ENCODE measurements at regions not wholly inside any gene's neighbourhood (a gene's known extent, or its start where the extent isn't known, plus 50 kb on each side); places are given as distances from the start of the nearest gene placed in this dataset.

DNA sequence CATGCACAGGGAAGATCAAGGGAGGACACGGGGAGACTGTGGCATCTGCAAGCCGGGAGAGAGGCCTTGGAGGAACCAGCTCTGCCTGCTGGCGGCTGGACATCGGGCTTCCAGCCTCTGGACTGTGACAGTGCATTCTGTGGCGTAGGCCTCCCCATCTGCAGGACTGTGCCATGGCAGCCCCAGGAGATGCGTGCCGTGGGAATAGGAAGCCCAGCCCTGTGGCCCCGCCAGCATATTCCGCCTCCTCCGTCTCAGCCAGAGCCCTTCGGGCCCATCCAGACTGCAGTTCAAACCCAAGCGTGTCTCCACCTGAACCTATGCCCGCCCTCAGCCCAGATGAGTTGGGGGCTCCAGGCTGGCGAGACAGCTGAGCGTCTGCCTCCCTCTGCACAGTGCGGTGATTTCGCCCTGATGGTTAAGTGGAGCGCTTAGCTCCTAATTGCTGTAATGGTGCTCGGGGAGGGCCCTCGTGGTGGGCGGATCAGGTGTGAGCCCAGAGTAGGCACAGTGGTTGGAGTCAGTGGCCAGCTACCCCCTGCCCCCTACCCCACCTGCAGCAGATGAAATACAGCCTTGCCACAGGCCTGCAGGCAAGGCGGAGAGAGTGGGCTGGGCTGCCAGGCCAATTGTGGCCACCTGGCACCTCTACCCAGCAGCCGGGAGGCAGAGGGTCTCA is 133.9 kb downstream of the HMX1 start:
- POLR2A ChIA-PET, result no interaction called here
- TF ChIP-seq, protein P1, sequence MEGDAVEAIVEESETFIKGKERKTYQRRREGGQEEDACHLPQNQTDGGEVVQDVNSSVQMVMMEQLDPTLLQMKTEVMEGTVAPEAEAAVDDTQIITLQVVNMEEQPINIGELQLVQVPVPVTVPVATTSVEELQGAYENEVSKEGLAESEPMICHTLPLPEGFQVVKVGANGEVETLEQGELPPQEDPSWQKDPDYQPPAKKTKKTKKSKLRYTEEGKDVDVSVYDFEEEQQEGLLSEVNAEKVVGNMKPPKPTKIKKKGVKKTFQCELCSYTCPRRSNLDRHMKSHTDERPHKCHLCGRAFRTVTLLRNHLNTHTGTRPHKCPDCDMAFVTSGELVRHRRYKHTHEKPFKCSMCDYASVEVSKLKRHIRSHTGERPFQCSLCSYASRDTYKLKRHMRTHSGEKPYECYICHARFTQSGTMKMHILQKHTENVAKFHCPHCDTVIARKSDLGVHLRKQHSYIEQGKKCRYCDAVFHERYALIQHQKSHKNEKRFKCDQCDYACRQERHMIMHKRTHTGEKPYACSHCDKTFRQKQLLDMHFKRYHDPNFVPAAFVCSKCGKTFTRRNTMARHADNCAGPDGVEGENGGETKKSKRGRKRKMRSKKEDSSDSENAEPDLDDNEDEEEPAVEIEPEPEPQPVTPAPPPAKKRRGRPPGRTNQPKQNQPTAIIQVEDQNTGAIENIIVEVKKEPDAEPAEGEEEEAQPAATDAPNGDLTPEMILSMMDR (IDR thresholded peaks at IDR 0.05; ENCODE audit: control extremely low read depth, extremely low read depth, low read depth, missing control alignments), result no peak
- no peak for DNase-seq (ENCODE audit: extremely low spot score)
- CTCF ChIA-PET, result no interaction called here

DNA sequence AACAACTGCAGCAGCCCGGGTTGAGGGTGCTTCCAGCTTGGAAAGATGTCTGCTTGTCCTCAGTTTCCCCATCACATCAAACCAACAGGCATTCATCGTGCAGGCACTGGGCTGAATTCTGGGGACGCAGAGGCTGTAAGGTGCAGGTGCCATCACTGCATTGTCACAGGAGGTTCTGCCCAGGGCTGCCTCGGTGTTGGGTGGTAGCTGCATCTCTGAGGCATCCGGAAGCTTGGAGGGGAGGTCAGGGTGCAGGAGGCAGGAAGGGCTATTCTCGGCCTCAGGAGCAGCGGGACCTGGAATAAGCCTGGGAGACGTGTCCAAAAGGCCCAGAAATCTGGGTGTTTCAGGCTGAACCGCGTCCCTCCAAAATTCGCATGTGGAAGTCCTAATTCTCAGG is 134.6 kb downstream of the HMX1 start:
- ChIA-PET CTCF (no interaction called here), POLR2A (no interaction called here)
- TF ChIP-seq, protein P1 (IDR thresholded peaks at IDR 0.05; ENCODE audit: control extremely low read depth, extremely low read depth, low read depth, missing control alignments), result no peak
- no peak for DNase-seq (ENCODE audit: extremely low spot score)

DNA sequence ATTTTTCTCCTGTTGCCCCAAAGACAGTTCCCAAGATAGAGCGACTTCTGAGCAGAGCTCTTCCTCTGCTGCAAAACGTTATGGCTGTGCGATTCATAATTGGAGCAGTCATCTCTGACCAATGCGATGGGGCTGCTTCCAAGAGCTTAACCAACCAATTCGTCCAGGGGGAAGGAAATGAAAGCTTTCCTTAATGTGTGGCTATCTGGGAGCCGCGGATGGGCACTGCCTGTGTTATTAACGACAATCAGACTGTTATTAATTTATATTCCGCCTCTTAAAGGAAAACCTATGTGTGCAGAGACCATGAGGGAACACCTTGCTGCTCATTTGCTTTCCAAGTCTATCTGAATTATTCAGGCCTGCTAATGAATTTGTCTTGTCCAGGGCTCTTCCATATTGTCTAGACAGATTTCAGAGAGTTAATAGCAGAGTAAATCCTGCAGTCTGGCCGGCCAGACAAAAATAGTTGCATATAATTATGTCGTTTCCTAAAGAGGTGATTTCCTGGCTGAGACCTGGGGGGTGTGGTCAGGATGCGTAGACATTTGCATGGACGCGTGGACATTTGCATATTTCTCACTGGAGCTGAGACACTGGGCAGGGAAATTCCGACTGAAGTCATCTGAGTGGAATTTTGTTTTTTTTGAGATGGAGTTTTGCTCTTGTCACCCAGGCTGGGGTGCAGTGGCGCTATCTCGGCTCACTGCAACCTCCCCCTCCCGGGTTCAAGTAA is 135.4 kb downstream of the HMX1 start:
- DNase-seq (ENCODE audit: extremely low spot score), result no peak
- CTCF ChIA-PET, result no interaction called here

DNA sequence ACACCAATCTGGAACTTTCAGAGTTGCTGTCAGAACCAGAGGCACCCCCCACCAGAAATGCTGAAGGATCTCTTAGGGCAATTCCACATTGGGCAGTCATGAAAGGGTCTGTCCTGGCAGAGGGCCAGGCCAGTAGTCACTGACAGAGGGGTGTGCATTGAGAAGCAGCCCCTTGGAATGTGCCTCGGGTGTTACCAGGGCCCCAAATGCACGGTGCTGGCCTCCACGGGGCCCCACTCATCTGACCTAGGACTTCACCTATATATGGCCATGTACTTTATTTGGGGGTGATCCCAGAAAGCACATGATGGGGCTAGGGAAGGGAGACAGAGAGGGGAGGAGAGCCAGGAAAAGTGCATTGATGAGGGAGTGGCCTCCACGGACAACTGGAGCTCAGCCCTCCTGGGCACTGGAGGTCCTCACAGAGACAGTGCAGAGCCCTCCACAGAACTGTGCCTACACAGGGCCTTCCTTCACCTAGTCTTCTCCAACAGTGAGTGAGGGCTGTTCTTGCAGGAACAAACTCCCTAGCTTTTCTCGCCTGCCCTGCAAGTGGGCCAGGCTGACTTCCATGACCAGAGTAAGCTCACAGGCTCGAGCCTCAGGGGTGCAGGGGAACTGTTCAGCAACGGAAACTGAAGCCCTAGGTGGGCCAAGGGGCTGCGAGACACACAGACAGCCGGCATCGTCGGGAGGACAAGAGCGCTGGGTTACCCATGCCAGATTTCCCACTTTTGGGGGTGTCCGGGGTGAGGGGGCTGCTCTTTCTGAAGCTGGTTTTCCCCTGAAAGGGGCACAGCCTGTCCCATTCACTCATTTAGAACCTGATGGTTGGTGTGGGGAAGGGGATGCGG is 136.2 kb downstream of the HMX1 start:
- TF ChIP-seq, protein P1 (IDR thresholded peaks at IDR 0.05; ENCODE audit: control extremely low read depth, extremely low read depth, low read depth, missing control alignments), result no peak
- ChIA-PET POLR2A (no interaction called here), CTCF (no interaction called here)
- DNase-seq (ENCODE audit: extremely low spot score), result no peak

More for the DNA sequence above, 135.4 kb downstream of the HMX1 start:
- POLR2A ChIA-PET, result no interaction called here
- TF ChIP-seq, protein P1 (IDR thresholded peaks at IDR 0.05; ENCODE audit: control extremely low read depth, extremely low read depth, low read depth, missing control alignments), result no peak

DNA sequence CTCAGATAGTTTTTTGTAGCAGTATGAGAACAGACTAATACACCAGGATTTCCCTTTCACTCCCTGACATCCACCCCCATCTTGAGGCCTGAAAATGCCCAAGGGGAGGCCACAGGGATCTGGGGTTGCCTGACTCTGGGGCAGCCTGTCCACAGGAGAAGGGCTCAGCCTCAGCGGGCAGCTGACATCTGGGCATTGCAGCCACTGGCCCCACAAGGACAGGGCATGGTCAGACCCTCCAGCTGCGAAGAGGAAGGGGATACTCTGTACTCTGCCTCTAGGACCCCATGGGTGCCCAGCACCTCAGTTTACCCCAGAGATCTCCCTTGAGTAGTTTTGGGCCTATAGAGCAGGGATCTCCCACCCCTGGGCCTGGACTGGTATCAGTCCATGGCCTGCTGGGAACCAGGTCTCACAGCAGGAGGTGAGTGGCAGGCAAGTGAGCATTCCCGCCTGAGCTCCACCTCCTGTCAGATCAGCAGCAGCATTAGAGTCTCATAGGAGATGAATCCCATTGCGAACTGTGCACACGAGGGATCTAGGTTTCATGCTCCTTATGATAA is 138.9 kb downstream of the HMX1 start:
- ChIA-PET POLR2A (no interaction called here), CTCF (no interaction called here)
- no peak for DNase-seq (ENCODE audit: extremely low spot score)
- TF ChIP-seq, protein P1 (IDR thresholded peaks at IDR 0.05; ENCODE audit: control extremely low read depth, extremely low read depth, low read depth, missing control alignments), result no peak

DNA sequence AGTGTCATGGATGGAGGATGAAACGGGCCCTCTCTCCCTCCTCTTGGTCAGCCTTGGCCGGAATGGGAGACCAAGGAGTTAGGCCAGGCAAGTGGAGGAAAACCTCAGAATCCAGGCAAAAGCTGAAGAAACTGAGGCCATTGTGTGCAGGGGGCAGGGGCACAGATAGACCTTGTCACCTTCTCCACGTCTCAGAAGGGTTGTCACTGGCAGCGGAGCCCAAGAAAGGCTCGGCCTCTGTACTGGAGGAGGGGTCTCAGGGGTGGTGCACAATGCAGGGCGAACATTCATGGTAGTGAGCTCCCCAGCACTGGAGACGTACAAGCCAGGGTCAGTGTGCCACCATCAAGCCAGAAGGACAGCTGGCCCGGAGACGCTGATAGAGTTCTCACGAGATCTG is 139.5 kb downstream of the CPZ start:
- TF ChIP-seq, protein P1 (IDR thresholded peaks at IDR 0.05; ENCODE audit: control extremely low read depth, extremely low read depth, low read depth, missing control alignments), result no peak
- ChIA-PET CTCF (no interaction called here), POLR2A (no interaction called here)
- no peak for DNase-seq (ENCODE audit: extremely low spot score)

All from GM10248 (cell line).